ENCODE measurements at regions not wholly inside any gene's neighbourhood (a gene's known extent, or its start where the extent isn't known, plus 50 kb on each side); places are given as distances from the start of the nearest gene placed in this dataset.
"Not testable (repeated sequence)": the region's sequence is repeated elsewhere in the genome, so short reads cannot be mapped to it uniquely, and the experiment has no call there.

DNA sequence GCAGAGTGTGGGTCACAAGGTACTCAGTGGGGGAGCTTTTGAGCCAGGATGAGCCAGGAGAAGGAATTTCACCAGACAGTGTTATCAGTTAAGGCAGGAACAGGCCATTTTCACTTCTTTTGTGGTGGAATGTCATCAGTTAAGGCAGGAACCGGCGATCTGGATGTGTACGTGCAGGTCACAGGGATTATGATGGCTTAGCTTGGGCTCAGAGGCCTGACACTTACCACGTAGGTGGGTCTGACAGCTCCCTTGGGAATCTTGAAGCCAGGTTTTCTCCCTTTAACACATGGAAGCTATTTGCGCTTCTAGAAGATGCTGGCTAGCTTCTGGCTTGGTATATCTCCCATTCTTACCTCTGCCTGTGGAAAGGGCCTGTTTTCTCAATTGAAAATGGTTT is 250.6 kb downstream of the INSC start:
- not testable (repeated sequence) for TF ChIP-seq POLR2A (IDR thresholded peaks at IDR 0.05)
- TF ChIP-seq, protein P1, sequence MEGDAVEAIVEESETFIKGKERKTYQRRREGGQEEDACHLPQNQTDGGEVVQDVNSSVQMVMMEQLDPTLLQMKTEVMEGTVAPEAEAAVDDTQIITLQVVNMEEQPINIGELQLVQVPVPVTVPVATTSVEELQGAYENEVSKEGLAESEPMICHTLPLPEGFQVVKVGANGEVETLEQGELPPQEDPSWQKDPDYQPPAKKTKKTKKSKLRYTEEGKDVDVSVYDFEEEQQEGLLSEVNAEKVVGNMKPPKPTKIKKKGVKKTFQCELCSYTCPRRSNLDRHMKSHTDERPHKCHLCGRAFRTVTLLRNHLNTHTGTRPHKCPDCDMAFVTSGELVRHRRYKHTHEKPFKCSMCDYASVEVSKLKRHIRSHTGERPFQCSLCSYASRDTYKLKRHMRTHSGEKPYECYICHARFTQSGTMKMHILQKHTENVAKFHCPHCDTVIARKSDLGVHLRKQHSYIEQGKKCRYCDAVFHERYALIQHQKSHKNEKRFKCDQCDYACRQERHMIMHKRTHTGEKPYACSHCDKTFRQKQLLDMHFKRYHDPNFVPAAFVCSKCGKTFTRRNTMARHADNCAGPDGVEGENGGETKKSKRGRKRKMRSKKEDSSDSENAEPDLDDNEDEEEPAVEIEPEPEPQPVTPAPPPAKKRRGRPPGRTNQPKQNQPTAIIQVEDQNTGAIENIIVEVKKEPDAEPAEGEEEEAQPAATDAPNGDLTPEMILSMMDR (IDR thresholded peaks at IDR 0.05) = not testable (repeated sequence)

All from uterus (tissue), 2 donors.